NCI-H82 treated with DMSO at 0.1 percent for 48 hours (cell line): ENCODE measurements at regions not wholly inside any gene's neighbourhood (a gene's known extent, or its start where the extent isn't known, plus 50 kb on each side); places are given as distances from the start of the nearest gene placed in this dataset.
"Not testable (repeated sequence)": the region's sequence is repeated elsewhere in the genome, so short reads cannot be mapped to it uniquely, and the experiment has no call there.

Experiments
- DNase-seq: peaks from one replicate; lab custom pipeline; 2025; ENCODE audit not compliant: unreplicated experiment; lab: John Stamatoyannopoulos, UW

GRCh38 chr3:25895031-25895430 lies 105.1 kb downstream of the OXSM start:
- no peak for DNase-seq

GRCh38 chr3:25895443-25895842 lies 105.6 kb downstream of the OXSM start:
- no peak for DNase-seq

GRCh38 chr3:25897019-25897418 lies 107.1 kb downstream of the OXSM start:
- peak; percentile 1 for DNase-seq

- no peak for DNase-seq
Measured at GRCh38 chr3:25899352-25900101, 109.6 kb downstream of the OXSM start.

- no peak for DNase-seq
Measured at GRCh38 chr3:25900161-25900560, 110.3 kb downstream of the OXSM start.

GRCh38 chr3:25901796-25902195 lies 111.9 kb downstream of the OXSM start:
- DNase-seq = no peak

- DNase-seq = no peak
Measured at GRCh38 chr3:25902586-25902985, 112.7 kb downstream of the OXSM start.

GRCh38 chr3:25903371-25904129 lies 113.7 kb downstream of the OXSM start:
- no peak for DNase-seq

- DNase-seq = no peak
Measured at GRCh38 chr3:25904206-25904605, 114.3 kb downstream of the OXSM start.

GRCh38 chr3:25906132-25906906 lies 116.4 kb downstream of the OXSM start:
- no peak for DNase-seq

- DNase-seq = no peak
Measured at GRCh38 chr3:25907081-25907480, 117.2 kb downstream of the OXSM start.

- DNase-seq = no peak
Measured at GRCh38 chr3:25910105-25910504, 120.2 kb downstream of the OXSM start.

GRCh38 chr3:25910997-25911396 lies 121.1 kb downstream of the OXSM start:
- no peak for DNase-seq

- no peak for DNase-seq
Measured at GRCh38 chr3:25911525-25912295, 121.8 kb downstream of the OXSM start.

GRCh38 chr3:25913179-25913578 lies 123.3 kb downstream of the OXSM start:
- no peak for DNase-seq

- DNase-seq = no peak
Measured at GRCh38 chr3:25915673-25916072, 125.8 kb downstream of the OXSM start.

- DNase-seq = no peak
Measured at GRCh38 chr3:25916321-25916720, 126.4 kb downstream of the OXSM start.

- DNase-seq = not testable (repeated sequence)
Measured at GRCh38 chr3:25931967-25932366, 142.1 kb downstream of the OXSM start.

GRCh38 chr3:25938566-25939325 lies 148.9 kb downstream of the OXSM start:
- no peak for DNase-seq

- no peak for DNase-seq
Measured at GRCh38 chr3:25940935-25941334, 151.0 kb downstream of the OXSM start.
